Renal cortical epithelial cell (primary cell): ENCODE measurements at regions not wholly inside any gene's neighbourhood (a gene's known extent, or its start where the extent isn't known, plus 50 kb on each side); places are given as distances from the start of the nearest gene placed in this dataset.
A peak's percentile ranks its signal among the peaks of the same experiment; 100 is the strongest.

Experiments
- DNase-seq: peaks from one replicate; pipeline ENCODE4 v3.0.0-alpha.2; 2011; ENCODE audit warnings: low read depth

DNA sequence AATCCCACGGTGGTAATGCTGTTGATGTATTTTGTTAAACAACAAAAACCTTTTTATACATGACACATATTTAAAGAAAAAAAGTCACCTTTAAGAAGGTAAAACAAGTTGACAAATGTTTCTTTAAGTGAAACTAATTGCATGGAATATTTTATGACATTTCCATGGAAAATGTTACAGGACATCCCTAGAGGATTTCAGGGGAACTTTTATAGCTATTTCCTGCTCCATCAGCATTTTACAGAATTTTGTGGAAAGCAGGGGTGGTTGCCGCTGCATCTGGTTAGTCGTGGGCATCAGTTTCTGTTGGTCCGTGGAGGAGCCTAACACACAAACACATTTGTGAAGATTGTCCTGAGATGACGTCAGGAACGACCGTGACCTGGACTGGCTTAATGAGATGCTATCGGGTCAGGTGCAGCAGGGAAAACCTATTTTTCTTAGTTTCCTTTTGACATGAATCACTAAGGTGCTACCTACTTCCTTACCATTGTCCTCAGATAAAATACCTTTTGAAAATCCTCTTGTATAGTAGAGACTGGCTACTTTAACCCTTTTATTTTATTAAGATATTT is 305.1 kb downstream of the MAP2K6 start:
- DNase-seq, result peak; percentile 42

DNA sequence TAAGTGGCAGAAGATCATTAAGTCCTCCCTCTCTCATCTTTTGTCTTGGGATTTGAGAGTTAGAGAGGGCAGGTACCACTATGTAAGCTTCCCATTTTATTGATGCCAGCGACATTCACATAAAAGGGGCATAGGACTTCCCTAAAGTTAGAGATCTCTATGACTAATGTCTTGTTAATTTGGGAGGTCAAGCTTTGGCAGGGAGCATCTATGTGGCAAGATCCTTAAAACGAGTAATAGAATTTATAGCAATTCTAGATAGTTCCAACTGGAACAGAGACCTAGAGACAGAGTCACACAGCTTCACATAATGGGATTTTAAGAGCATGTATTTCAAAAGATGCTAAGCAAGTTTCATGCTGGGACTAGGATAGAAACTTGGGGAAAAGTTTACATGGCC is 308.0 kb downstream of the MAP2K6 start:
- no peak for DNase-seq

DNA sequence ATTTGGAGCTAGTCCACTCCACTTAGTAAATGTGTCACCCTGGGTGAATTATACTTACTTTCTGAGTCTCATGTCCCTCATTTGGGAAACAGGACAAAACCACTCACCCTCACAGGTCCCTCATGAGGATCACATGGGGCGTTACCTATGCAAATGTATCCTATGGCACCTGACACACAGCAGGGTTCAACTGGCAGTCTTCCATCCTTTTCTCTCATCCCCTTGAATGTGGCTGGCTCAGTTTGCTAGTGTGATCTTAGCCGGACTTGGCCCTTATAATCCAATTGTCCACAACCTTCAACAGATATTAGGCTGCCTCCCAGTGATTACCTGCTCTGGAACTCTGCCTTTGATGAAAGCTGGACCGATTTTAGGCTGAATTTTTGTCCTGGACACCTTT is 308.8 kb downstream of the MAP2K6 start:
- DNase-seq, result no peak

DNA sequence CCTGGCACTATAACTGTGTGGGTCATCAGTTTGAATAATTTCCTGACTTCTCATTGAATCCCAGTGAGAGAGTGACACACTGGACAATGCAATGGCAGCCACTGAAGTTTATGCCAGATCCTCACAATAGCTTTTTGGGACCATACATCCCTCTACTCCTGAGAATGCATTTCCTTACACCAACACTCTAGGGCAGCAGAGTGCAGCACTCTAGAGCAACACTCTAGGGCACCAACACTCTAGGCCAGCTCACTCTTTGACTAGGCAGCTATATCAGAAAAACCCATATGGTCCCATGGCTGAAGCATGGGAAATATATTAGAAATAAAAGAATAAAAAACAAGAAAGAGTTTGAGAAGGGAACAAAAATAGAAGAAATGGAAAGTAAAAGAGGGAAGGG is 309.2 kb downstream of the MAP2K6 start:
- peak; percentile 25 for DNase-seq

DNA sequence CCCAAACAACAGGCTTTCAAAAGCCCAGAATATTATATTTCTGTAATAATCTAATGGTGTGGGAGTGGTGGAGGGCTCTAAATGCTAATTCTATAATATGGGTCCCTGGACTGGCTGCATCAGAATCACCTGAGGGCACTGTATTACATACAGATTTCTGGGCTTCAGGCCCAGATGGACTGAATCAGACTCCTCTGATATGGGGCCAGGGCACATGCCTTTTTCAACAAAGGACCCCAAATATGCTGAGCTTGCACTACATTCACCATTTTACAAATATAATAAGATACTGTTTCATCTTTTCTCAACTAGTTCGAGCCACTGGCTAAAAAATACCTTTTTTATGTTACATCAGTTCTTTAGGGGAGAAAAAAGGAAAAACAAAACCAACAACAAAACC is 309.7 kb downstream of the MAP2K6 start:
- DNase-seq, result no peak

DNA sequence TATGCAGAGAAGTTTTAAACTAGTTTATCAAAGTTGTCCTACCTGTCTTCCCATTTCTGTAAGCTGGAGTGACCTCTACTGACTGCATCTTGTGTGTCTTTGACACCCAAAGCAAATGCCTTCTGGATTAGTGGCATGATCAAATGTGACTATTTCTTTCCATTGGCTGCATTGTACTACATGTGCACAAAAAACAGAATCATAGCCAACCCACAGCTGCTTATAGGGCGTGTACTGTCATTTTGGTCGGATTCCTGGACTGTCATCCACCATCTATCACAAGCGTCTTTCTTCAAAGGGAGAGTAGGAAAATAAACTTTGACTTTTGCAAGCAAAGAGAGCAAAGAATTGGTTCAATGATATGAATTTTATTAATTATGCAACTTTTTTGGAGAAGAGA is 310.6 kb downstream of the MAP2K6 start:
- DNase-seq, result no peak

DNA sequence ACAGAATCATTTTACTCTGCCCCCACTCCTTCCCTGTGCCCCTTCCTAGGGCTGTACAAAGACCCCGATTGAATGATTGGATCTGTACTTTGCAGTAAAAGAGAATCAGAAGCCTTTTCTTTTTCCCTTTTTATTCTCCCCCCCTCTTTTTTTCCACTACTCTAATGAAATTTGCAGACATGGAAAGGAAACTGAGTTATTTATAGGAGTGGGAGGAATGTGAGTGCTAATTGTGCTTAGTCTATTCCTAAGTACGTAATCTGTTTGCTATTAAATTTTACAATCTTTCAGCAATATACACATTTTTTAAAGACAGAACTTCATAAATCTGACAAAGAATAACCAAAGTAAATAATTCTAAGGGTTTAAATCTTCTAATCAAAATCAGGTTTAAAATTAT is 314.3 kb downstream of the MAP2K6 start:
- no peak for DNase-seq

DNA sequence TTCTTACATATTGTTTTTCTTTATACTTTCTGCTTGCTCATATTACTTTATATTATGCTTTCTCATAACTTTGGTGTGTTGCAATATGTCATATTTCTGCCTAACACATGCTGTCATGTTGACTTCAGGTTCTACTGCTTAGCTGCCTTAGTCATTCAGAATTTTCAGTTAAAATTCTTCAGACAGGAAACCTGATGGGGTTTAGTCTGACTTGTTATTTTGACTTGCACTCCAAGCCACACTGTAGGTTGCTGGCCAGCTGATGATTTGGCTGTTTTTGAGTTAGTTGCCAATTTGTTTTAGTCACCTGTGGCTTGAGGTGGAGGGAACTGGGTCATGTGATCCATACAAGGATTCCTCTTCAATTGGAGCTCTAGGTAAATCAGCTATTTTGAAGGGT is 315.4 kb downstream of the MAP2K6 start:
- peak; percentile 90 for DNase-seq

DNA sequence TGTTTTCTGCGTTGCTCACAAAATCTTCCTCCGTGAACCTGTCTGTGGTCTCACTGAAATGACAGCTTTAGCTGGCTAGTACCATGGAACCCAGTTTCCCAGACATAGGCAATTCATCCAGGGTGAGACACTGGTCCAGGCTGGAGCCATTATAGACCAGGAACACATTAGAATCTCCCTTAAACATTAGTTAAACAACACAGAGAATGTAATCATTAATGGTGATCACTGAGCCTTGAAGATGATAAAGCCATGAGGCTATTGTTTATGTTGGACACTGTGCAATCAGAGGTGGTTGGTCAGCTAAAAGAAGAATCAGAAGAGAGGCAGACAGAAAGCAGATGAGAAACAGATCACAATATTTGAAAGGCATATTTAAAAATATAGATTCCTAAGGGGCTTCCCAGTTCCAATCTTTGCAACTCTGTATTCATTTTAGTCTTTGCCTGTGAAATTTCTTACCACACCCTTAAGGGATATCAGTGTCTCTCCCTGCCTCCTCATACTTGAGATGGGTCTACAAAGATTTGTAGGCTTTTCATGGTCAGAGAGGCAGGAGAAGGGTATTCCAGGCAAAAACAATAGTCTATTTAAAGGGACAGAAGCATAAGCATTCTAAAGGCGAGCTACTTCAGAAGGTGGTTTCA is 317.9 kb downstream of the MAP2K6 start:
- peak; percentile 98 for DNase-seq

DNA sequence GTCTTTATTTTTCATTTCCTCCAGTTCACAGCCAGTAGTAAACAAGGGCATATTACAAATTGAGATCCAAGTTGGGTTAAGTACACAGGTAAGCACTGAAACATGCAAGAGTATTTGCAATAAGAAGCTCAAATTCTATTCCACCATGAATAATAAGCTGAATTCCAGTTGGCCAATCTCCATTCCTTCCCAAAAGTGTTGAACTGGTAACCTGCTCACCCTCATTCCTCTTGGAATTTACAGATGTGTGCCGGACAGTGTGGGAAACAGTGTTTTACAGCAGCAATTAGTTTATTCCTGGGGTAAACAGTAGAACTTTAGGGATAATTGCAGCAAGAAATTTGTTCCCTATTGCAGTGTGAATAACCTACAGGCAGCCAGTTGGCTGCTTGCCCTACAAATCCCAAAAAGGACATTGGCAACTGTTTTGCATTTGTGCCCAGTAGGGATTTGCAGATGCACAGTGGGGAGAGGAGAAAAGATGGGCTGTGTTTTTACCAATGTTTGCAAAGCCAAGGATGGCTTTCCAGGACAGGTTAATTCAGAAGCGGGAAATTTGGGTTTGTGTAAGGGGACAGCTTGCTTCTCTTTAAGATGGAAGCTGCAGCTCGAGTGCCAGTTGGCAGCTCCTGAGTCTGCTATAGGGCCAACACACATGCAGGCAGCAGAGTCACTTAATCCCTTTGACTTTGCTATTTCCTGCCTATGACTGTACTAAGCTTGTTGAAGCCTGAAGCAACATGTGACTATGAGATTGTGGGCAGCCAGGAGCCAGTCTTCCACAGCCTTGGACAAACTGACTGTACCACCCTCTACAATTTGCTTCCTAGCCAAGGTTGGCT is 318.9 kb downstream of the MAP2K6 start:
- DNase-seq, result peak; percentile 97

DNA sequence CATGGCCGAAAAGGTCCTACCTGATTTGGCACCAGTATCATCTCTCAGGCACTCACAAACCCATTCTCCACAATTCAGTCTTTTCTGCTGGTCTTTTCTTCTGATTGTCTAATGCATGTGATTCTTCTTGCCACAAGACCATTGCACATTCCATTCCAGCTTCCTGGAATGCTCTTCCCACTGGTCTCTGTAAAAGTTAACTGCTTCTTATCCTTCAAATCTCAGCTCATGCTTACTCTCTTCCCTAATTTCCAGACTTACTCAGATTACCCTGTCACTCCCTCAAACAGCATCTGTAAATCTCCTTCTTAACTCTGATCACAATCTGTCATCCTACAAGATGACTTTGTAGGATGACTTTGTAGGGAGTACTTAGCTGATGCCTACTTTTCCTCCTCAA is 320.2 kb downstream of the MAP2K6 start:
- DNase-seq, result peak; percentile 58

DNA sequence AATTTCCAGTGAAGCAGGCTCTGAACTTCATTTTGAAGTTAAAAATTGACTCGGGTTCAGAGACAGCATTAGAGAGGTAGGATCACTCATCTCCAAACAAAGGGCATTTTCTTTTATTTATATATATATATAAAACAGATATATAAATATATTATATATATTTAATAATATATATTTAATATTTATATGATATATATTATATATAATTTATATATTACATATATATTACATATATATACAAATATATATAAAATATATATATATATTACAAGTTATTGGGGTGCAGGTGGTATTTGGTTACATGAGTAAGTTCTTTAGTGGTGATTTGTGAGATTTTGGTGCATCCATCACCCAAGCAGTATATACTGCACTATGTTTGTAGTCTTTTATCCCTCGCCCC is 320.8 kb downstream of the MAP2K6 start:
- DNase-seq, result no peak

DNA sequence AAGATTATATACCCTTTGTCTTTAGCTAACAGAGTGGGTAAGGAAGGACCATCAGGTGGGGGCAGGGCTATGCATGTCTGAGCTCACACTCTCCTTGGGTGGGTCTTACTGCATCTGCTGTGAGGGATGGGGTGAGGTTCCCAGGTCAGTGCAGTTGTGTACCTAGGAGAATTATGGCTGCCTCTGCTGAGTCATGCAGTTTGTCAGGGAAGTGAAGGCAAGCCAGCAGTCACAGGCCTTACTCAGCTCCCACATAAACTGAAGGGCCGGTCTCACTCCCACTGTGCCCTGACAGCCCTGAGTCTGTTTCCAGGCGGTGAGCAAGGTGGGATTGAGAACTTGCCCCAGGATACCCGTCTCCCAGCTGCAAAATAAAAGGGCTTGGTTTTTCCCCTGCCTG is 328.6 kb downstream of the MAP2K6 start:
- peak; percentile 61 for DNase-seq

DNA sequence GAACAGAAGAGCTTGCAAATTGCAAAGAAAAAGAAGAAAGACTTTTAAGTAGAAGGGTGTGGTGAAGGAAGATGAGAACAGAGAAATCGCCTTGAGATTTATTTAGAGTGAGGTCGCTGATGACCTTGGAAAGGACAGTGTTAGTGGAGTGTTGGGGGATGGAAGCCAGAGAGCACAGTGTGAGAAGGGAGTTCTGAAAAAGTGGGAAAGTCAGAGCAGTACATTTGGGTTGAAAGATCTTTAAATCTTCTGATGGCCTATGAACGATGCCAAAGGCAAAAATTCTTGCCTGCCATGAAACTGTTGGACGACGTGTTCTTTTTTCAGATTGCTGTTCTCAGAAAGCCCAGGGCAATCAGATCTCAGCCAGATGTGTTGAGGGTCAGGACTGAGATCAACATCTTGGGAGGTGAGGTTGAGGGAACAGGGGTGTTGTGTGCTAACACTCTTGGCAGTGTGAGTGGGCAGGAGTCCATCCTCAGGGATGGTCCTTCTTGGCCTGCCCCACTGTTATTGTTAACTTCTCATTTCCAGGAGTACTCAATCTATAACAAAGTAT is 330.1 kb downstream of the MAP2K6 start:
- DNase-seq, result no peak

DNA sequence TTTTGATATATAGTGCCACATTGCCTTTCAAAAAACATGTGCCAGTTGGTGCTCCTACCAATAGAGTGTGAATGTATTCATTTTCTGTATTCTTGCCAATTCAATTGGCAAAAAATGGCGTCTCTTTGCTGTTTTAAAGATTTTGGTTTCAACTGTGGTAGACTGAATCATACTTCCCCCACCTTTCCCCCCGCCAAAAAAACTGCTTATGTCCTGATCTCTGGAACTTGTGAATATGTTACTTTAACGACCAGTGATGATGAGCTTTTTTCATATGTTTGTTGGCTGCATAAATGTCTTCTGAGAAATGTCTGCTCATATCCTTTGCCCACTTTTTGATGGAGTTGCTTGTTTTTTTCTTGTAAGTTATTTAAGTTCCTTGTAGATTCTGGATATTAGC is 325.1 kb upstream of the KCNJ16 start:
- no peak for DNase-seq

DNA sequence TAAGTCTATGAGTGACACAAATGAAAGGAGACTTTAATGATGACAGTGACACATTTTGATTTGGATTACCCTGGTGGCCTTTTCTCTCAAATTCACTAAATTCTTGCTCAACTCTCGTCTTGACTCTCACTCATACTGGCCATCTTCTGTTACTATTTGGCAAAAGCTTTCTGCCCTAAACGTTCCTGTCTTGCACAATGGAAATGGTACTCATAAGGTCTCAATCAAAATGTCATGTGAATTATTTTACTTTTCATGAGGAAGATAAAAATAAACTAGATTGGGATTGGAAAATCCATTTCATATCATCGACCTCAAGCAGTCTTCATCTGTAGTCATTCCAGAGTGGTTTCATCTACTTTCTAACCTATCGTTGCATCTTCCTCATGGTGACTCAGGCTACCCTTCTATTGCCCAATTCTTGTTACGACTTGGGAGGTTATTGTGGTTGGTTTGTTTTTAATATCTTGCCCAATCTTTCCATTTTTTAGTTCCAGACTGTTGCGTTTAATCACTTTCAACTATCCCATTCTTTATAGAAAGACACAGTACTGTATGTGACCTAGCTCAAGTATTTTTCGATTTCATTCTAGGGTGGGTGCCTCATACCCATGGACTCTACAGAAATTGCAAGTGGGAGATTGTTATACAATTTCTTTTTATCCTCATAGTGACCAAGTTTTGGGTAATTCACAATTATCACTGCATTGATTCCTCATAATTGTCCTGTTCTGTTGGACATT is 317.2 kb upstream of the KCNJ16 start:
- DNase-seq, result peak; percentile 48

DNA sequence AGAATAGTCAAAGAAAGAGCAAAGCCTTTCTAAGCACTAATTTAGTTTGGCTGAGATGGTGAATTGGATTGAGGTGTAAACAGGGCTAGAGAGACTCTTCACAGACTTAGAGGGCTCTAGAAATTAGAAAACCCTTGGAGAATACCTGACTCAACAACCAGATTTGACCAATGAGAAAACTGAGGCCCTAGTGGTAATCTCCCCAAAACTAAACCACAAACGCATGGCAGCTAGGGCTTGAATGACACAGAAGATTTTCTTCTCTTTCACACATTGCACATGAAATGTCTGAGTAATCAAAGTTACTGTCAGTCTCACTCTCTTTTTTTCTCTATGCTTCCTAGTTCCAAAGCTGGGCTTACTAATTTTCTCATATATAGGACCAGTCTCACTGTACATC is 314.5 kb upstream of the KCNJ16 start:
- DNase-seq, result peak; percentile 26

DNA sequence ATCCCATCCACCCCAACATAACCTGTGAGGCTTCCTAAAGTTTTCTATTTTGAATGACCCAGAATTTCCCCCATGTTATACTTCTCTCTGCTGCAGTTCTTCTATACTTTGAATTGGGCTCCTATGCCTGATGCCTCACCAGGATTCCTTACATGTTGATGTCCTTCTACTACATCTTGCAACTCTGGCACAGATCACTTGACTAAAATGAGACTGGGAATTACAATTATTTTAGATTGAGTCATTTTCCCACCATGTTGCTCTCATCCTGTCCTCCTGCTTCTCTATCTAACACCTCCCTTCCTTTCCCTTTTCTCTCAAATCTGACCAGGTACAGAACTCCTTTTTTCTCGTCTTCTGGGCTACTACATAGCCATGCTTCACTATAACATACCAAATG is 314.0 kb upstream of the KCNJ16 start:
- peak; percentile 33 for DNase-seq

DNA sequence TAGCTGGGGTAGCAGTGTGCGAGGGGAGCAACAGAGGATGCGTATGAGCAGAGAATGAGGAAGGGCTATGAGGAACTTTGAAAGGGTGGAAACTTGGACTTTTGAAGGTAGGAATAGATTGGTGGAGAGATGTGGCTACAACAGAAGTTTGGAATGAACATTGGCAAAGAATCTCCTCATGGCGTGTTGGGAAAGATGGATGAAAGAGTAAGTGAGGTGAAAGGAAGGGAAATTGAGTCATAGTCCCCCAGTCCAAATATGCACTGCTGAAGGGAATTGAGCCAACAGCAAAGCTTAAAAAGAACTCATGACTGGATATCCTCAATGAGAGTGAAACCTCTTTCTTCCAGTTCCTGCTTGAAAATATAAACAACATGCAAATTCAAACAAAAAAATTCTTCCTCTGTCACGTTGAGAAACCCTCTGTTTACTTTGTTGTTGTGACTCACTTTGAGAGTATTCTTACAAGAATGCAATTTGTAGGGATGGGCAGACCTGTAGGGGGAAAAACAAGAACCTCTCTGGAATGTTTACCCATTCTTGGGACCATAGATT is 313.2 kb upstream of the KCNJ16 start:
- peak; percentile 100 for DNase-seq

DNA sequence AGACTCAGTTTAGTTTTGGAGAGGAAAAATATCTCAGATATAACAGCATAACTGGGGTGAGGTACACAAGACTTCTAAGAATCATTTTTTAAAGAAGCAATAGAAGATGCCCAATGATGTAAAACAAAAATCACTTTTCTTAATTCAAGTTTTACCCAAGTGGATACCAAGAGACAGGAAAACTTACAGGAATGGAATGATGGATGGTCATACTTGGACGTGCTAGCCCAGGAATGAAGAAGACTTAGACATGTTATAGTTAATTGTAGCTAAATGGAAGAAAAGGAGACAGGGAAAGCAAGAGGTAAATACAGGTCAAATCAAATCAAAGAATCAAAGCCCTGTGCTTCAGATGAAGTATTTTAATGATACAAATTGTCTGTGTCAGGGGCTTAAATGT is 312.7 kb upstream of the KCNJ16 start:
- DNase-seq, result no peak

DNA sequence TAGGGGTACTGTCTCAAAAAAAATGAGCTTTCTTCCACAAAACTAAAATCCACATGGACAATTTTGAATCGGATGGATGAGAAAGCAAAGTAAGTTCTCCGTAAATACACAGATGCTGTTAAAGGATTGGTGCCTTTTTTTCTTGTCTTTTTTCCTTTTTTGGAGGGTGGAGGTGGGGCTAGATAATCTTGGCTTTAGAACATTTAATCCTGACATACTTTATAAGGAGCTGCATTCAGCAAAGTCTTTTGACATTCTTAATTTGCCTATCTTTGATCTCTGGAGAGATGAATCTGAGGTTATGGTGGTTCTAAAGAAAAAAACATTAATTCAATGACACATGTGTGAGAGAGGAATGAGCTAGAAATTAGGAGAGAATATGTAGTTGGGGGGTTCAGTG is 312.3 kb upstream of the KCNJ16 start:
- no peak for DNase-seq

DNA sequence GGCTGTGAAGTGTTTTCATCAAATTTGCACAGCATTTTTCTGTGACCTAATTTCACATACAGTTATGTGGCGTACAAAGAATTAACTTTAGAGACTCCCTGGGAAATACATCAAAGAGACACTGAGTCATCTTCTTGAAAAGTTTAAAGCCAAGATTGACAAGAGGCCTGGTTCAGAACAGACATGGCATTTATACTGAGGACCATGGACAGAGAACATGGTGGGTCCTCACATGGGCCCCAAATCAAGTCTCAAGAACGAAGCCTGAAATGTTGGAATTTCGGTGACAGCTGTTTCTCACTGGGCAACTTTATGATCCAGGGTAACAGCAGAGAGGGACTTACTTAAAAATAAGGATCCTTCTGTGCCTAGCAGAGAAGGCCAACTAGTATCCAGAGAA is 311.5 kb upstream of the KCNJ16 start:
- peak; percentile 64 for DNase-seq
